GM19025 (cell line): ENCODE measurements at regions not wholly inside any gene's neighbourhood (a gene's known extent, or its start where the extent isn't known, plus 50 kb on each side); places are given as distances from the start of the nearest gene placed in this dataset.

Source experiments
- ATAC-seq: cut with Tn5 transposase; IDR thresholded peaks from one replicate; pipeline ENCODE4 v1.9.1; 2021; ENCODE audit warnings: mild to moderate bottlenecking, low read depth, moderate library complexity; ENCODE audit not compliant: unreplicated experiment

DNA sequence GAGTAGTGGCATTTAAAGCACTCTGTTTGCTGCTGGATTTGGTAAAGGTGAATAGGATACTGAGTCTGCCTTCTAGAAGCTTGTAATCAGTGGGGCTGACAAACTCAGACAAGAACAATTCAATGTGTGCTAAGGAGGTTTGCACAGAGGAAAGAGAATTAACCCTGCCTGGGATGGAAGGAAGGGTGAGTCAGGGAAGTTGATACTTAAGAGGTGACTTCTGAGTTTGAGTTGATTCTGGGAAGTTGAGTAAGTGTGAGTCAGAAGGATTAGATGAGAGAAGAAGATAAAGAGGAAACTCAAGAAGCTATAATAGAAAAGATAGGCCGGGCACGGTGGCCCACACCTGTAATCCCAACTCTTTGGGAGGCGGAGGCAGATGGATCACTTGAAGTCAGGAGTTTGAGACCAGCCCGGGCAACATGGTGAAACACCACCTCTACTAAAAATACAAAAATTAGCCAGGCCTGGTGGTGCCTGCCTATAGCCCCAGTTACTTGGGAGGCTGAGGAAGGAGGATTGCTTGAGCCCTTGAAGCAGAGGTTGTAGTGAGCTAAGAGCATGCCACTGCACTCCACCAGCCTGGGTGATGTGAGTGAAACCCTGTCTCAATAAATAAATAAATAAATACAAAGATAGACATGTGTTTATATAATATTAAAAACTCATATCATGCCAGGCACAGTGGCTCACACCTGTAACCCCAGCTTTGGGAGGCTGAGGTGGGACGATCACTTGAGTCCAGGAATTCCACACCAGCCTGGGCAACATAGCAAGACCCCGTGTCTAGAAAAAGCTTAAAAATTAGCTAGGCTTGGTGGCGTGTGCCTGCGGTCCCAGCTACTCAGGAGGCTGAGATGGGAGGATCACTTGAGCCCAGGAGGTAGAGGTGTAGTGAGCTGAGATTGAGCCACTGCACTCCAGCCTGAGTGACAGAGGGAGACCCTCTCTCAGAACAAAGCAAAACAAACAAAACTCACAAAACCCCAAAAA, 126.8 kb upstream of the CPM start:
- ATAC-seq = no peak

DNA sequence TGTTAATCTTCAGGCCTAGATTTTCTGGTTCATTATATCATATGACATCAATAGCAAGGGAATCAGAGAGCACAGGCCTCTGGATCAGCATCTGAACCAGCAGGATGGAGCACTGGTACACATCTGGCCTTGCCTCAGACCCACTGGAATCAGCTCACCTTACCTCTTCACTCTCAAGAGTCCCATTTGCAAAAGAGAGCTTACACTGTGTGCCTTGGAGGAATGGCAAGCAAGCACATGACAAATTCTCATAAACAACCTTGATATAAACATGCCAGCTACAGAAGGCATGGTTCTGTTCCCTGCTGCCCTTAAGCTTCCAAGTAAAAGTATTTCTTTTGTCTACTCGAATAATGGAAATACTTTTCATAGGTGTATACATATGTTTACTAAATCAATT, 128.6 kb upstream of the CPM start:
- no peak for ATAC-seq

GRCh38 chr12:69062621-69063237, 129.8 kb upstream of the CPM start:
- ATAC-seq = no peak

DNA sequence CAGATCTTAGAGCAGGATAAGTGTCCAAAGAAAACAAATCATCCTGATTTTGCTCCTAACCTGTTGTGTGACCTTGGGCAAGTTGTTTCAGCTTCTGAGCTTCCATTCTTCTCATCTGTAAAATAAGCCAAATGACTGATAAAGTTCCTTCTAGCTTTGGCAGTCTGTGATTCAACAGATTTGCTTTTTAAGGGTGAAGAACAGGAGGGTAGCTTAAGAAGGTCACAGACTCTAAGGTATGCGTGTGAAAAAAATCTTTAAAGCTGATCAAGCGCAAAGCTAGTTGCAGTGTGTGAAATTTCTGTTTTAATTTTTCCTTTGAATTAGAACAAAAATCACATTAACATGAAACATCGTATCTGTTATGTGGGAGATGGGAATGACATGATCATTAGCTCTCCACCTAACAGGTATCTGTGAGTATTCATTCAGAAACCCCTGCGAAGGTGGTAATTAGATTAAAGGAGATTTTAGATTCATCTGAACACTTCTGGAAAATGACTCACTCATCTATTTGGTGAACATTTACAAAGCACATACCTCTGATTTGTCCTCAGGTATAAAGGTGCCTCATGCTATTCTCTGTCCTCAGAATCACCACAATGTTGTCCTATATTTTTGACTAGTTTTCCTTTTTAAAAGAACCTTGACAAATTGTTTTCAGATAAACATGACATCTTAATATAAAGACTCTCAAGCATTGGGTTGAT, 131.9 kb upstream of the CPM start:
- no peak for ATAC-seq

GRCh38 chr12:69065775-69066174, 132.8 kb upstream of the CPM start:
- ATAC-seq = no peak

DNA sequence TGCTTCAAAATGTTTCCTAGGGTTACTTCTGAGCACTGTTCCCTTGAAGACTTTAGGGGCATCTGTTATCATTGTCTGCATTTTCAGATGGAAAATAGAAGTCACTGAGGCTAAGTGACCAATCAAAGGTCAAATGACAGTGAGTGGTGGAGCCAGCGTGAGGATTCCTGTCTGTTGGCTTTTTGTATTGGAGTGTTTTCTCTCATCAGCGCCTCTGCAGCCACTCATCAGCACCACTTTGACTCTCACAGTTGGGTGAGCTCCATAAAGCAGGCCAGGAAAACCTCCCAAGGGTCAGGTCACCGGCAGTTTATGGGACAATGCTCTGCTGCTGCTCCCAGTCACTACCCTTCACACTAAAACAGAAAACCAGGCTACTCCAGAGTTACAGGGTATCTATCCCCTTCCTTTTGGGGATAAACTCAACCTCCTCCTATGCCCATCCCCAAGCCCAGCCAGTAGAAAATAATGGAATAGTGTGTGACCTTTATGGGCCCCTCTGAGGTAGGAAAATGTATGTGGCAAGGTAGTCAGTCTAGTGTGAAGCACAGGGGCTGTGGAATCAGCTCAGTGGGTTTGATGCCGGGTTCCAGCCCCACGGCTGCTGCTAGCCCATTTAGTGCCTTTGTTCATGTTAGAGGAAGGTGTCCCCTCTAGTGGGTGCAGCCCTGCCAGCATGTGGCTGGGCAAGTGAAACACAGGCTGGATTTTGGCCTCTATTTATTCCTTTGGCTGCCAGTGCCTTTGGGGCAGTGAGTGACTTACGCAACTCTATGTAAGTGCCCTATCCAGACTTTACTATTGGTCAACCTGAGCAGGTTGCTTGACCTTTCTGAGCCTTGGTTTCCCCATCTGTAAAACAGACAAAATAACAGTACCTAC, 133.8 kb upstream of the CPM start:
- no peak for ATAC-seq

DNA sequence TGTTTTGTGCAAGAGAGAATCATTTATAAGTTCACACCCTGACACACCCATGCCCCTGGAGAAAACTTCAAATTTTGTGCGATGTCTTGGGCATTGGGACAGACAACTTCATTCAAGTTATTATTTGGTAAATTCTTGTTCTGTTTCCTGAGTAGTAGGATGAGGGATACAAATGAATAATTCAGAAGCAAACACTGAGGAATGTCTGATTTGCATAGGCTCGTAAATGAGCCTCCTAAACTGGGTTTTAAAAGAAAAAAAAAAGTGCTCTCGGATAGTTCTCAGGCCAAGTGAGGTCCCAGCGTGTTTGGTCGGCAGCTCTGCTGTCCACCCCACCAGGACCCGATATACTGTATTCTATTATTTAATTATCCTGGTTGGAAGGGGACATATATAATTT, 134.7 kb upstream of the CPM start:
- ATAC-seq = no peak

GRCh38 chr12:69068448-69068847, 135.5 kb upstream of the CPM start:
- no peak for ATAC-seq

DNA sequence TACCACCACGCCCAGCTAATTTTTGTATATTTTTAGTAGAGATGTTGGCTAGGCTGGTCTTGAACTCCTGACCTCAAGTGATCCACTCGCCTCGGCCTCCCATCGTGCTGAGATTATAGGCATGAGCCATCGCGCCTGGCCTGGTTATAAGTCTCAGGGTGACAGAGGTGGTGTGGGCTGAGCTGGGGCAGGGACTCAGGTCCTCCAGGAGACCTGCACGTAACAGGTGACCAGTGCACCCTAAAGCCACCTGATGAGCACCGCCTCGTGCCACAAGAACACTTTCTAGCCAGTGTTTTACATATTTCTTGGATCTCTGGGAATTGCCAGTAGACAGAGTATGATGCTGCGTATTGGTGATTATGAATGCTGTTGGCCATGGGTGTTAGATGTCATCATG, 136.5 kb upstream of the CPM start:
- no peak for ATAC-seq

DNA sequence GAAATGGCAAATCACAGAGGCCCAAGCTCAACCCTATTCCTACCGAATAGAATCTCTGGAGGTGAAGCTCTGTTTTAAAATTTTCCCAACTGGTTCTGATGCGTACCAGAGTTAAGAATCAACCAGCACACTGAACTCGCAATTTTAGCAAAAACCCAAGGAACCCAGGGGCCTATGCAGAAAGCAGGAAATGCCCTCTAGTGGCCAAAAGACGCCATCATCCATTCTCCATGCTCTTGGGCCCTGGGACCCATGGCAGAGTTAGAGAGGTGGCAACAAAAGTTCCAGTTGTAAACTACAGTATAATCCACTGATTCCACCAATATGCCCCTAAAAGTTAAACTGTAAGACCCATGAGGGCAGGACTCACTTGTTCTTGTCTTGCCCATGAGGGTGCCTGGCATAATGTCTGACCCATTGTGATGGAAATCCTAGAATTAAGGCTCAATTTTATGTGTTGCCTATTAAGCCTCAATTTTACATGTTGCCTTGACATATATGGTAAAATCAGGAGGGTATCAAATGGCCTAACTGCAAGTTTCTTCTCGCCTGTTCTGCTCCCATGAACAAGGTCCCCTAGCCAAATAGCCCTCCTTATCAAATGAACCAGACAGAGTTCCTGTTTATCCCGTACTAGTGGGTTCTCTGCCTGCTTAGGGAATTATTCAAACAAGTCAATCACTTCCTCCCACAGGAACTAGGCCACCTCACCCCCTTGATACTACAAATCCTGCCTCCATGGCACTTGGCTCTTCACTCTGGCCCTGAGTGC, 137.5 kb upstream of the CPM start:
- peak; percentile 66 for ATAC-seq

- ATAC-seq = no peak
These were observed 138.1 kb upstream of the CPM start for GRCh38 chr12:69071091-69071370.

DNA sequence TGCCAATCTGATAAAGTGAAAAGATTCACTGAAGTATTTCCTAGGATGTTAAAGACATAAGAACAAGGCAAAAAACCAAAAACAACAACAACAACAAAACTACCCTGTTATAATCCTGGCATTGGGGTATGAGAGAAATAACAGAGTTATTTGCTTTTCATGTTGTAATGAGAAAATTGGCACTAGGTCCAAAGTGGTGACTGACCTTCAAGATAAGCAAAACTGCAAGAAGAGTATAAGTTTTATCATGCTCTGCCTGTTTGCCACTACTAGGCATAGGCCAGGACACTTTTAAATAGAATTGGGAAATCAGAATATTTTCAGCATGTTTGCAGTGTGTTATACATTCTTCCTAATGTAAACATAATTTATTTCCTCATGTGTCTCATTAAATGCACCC, 140.1 kb upstream of the CPM start:
- ATAC-seq = no peak

DNA sequence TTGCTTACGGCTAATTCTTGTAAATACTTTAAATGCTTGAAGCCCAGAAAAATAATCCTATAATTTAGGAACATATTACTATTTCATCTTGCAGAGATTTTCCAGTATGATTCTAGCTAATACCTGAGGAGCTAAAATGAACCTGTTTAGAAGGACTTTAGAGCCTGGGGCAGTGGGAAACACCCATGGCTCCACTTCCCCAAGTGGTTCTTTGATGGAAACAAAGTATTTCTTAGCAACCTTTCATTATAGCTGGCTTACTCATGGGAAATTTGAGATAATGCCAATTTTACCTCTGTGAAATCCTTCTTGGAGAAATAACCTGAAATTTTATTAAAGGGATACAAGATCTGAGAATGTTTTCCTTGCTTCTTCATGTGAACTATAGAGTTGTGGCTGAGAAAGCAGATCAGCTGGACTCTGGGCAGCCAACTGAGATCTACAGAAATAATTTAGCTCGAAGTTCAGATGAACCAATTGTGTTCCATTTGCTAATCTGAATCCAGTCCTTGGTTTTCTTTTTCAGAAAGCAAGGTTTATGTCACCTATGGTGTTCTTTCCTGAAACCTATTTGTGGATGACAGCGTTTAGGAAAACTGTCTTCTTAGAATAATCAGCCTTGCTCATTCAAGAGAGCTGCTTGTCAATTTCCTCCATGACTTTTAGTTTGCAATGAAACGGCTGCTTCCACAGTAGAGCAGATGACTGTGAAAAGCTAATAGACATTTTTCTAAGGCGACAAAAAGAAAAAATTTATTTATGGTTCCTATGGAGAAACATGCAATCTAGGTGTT, 141.8 kb upstream of the CPM start:
- no peak for ATAC-seq

DNA sequence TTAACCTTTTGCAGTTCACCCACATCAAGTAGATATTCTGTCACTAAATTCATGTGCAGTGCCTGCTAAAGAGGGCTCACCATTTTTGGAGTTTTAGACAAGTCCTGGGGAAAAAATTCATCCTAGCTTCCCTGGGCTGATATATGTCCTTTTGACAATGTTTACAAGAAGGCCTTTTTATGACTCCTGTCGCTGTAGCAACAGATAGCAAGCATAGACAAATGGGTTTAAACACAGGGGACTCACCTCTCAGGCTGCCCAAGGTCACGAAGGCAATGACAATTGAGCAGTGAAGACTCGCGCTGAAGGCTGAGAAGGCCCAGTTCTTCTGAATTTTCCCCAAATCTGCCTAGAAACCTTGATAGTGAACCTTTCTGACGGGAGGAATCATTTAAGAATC, 150.7 kb upstream of the CPM start:
- ATAC-seq = no peak

GRCh38 chr12:69084816-69085378, 151.9 kb upstream of the CPM start:
- no peak for ATAC-seq

GRCh38 chr12:69085852-69086251, 152.9 kb upstream of the CPM start:
- ATAC-seq = no peak

DNA sequence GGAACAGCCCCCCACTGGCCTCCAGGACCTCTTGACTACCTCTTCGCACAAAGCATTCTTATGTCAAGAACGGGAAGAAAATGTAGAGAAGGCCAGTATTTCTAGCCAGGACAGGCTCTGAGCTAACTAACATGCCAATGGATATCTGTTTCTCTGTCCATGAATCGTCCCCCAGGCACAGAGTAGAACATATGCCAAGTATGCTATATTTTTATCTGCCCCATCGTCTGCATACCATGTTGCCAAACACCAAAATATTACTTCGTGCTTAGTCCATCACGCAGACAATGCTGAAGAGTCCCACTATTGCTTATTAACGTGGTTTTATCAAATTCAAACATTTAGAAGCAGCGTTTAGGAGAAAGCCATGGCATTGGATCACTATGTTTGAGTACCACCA, 151.4 kb upstream of the CPSF6 start:
- no peak for ATAC-seq

DNA sequence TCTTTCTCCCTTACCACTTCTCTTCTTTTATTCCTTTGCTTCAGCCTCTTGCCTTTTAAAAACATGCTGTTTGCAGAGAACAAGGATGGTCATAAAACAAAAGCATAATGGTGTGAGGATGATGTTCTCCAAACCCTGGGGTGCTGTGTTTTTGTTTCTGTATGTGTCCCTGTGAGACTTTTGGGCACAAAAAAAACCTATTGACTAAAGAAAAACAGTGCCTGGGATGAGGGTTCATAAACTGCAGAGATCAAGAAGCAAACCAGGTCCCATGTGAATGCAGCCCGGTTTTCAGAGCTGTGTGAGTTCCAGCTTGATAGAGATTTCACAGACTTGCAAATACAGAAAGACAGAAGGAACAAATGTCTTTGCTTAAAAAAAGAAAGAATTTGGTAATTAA, 148.6 kb upstream of the CPSF6 start:
- no peak for ATAC-seq
